HG03342 (cell line): ENCODE measurements at regions not wholly inside any gene's neighbourhood (a gene's known extent, or its start where the extent isn't known, plus 50 kb on each side); places are given as distances from the start of the nearest gene placed in this dataset.
A peak's percentile ranks its signal among the peaks of the same experiment; 100 is the strongest.

Source experiments
- ATAC-seq: cut with Tn5 transposase; IDR thresholded peaks from one replicate; pipeline ENCODE4 v1.9.1; 2021; ENCODE audit warnings: mild to moderate bottlenecking, moderate library complexity; ENCODE audit not compliant: unreplicated experiment

DNA sequence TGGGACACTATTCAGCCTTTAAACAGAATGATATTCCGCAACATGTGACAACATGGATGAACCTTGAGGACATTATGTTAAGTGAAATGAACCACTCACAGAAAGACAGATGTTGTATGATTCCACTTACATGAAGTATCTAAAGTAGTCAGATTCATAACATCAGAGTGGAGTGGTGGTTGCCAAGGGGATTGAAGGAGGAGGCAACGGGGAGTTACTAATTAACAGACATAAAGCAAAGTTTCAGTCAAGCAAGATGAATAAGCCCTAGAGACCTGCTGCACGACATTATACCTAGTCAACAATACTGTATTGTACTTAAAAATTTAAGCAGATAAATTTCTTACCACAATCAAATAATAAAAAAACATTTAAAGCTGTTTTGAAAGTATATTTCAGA is 105.0 kb upstream of the NR0B1 start:
- peak; percentile 93 for ATAC-seq

- no peak for ATAC-seq
These were observed 93.2 kb upstream of the NR0B1 start for GRCh38 chrX:30402366-30402765.

GRCh38 chrX:30388325-30388724 is 79.1 kb upstream of the NR0B1 start:
- ATAC-seq = no peak

GRCh38 chrX:30373951-30374350 is 64.8 kb upstream of the NR0B1 start:
- no peak for ATAC-seq

DNA sequence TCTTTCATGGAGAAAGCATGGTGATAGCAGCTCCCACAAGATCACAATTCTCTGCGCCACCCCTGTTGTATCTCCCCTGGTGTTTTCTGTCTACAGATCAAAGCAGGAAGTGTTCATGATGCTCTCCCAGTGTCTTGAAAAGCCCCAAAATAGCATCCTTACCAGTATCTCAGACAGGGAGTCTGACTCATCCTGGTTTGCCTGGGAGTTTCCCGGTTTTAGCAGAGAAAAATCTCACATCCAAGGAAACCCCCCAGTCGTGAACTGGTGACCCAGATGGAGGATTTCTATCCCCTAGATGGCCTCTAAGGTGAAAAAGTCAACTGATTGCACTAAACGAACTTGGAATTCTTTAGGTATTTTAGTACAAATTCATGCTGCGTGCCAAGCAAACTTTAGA is 64.3 kb upstream of the NR0B1 start:
- no peak for ATAC-seq

GRCh38 chrX:30364229-30364628 is 55.0 kb upstream of the NR0B1 start:
- no peak for ATAC-seq
